GM12872 (cell line): ENCODE measurements at regions not wholly inside any gene's neighbourhood (a gene's known extent, or its start where the extent isn't known, plus 50 kb on each side); places are given as distances from the start of the nearest gene placed in this dataset.

ENCODE experiments used
- TF ChIP-seq, protein P1 (sequence below): IDR thresholded peaks from 3 replicates; pipeline ENCODE4 v1.5.1; 2011; ENCODE audit warnings: low read depth, mild to moderate bottlenecking, low read length, moderate library complexity; ENCODE audit not compliant: insufficient read depth

DNA sequence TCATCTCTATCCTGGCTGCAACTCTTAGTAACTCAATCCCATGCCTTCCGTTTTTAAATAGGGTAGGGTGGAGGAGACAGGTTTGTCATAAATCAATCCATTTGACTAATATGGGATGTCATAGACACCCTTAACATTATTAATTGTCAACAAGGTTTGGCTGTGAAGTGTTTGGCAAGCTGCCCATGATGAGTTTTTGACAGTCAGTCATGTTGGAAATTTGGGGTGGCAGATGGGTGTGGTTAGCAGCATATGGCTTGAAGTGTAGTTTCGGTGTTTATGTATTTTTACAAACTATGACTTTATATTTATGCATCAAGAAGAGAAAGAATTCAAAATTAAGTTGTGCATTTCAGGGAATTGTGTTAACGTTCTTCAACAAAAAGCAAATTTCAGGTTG is 221.8 kb upstream of the CDH5 start:
- TF ChIP-seq, protein P1, sequence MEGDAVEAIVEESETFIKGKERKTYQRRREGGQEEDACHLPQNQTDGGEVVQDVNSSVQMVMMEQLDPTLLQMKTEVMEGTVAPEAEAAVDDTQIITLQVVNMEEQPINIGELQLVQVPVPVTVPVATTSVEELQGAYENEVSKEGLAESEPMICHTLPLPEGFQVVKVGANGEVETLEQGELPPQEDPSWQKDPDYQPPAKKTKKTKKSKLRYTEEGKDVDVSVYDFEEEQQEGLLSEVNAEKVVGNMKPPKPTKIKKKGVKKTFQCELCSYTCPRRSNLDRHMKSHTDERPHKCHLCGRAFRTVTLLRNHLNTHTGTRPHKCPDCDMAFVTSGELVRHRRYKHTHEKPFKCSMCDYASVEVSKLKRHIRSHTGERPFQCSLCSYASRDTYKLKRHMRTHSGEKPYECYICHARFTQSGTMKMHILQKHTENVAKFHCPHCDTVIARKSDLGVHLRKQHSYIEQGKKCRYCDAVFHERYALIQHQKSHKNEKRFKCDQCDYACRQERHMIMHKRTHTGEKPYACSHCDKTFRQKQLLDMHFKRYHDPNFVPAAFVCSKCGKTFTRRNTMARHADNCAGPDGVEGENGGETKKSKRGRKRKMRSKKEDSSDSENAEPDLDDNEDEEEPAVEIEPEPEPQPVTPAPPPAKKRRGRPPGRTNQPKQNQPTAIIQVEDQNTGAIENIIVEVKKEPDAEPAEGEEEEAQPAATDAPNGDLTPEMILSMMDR, result no peak

DNA sequence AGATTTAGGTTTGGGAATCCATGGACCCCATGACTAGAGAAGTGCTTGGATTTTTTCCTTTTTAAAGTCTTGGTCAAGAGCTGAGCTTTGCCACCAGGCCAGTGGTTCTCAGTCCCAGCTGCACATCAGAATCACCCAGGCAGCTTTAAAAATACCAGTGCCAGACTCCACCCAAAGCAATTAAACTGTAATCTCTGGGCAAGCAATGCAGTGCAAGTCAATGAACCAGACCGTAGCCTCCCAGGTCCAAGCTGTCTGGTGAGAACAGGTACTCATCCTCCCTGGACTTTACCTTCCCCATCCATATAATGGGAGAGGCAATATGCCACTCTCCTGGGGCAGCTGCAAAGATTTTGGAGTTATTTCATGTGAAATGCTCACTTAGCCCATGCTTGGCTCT is 223.1 kb upstream of the CDH5 start:
- TF ChIP-seq, protein P1, result no peak

GRCh38 chr16:66141885-66142284 is 224.6 kb upstream of the CDH5 start:
- TF ChIP-seq, protein P1, result no peak

- TF ChIP-seq, protein P1, result no peak
These were observed 228.6 kb upstream of the CDH5 start for GRCh38 chr16:66137853-66138252.

- TF ChIP-seq, protein P1, result no peak
These were observed 229.7 kb upstream of the CDH5 start for GRCh38 chr16:66136841-66137240.

DNA sequence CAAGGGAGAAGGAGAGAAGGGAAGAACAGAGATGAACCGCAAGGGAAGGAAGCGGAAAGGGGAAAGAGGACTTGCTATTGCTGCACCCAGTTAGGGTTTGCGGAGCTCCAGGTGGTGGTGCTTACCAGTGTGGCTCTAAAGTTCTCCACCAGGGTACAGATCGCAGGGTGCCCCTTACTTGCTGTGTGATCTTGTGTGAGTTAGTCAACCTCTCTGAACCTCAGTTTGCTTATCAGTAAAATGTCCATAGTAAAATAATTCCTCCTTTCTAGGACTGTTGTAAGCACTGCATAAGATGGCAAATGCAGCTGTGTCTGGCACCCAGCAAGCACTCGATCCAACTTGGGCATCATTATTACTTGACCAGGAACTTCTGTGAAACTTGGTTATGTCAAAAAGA is 230.7 kb upstream of the CDH5 start:
- TF ChIP-seq, protein P1, result no peak

GRCh38 chr16:66135421-66135831 is 231.1 kb upstream of the CDH5 start:
- TF ChIP-seq, protein P1, result no peak

GRCh38 chr16:66134875-66135274 is 231.6 kb upstream of the CDH5 start:
- TF ChIP-seq, protein P1, result no peak
